ENCODE measurements at regions not wholly inside any gene's neighbourhood (a gene's known extent, or its start where the extent isn't known, plus 50 kb on each side); places are given as distances from the start of the nearest gene placed in this dataset.

GRCh38 chr2:176976736-176977685, 235.6 kb upstream of the HNRNPA3 start:
- H3K9ac ChIP-seq (ENCODE audit: low read depth in 1 of 2, low read length in 2 of 2) = no peak overlapping the region
- TF ChIP-seq EGR1 (IDR thresholded peaks at IDR 0.05; ENCODE audit: low read depth in 2 of 2) (no peak), TAF1 (conservative IDR thresholded peaks at IDR 0.05) (no peak), HNF4G (IDR thresholded peaks at IDR 0.05) (no peak), YY1 (IDR thresholded peaks at IDR 0.05) (no peak), NR2F2 (IDR thresholded peaks at IDR 0.05) (no peak), CTCF (IDR thresholded peaks at IDR 0.05; ENCODE audit: low read depth, low read length, missing input control) (no peak), HNF4A (conservative IDR thresholded peaks at IDR 0.05) (no peak), MAX (IDR thresholded peaks at IDR 0.05) (no peak), RAD21 (IDR thresholded peaks at IDR 0.05) (no peak), SP1 (IDR thresholded peaks at IDR 0.05) (no peak), RXRA (IDR thresholded peaks at IDR 0.05) (no peak), FOXA2 (IDR thresholded peaks at IDR 0.05) (no peak), ATF3 (IDR thresholded peaks at IDR 0.05) (no peak), FOXA1 (IDR thresholded peaks at IDR 0.05) (no peak), ZBTB33 (IDR thresholded peaks at IDR 0.05) (no peak), GABPA (IDR thresholded peaks at IDR 0.05 in 1 of 2, conservative IDR thresholded peaks at IDR 0.05 in 1 of 2) (no peak), REST (IDR thresholded peaks at IDR 0.05) (no peak), JUND (IDR thresholded peaks at IDR 0.05) (no peak)
- no peak overlapping the region for H3K27ac ChIP-seq (ENCODE audit: low read depth in 1 of 2, low read length in 2 of 2)
- DNase-seq (ENCODE audit: low spot score) = no peak
- peaks cover 0 to 2% (median 0%) of the 10 kb centered on the region in 4 donors for H3K27me3 ChIP-seq (ENCODE audit: control insufficient read depth in 4 of 4, insufficient read depth in 4 of 4, low read length in 3 of 4)
- H3K36me3 ChIP-seq (ENCODE audit: control insufficient read depth in 4 of 4, insufficient read depth in 3 of 4, low read depth in 1 of 4, low read length in 3 of 4) = no peaks in the 10 kb centered on the region
- no peak overlapping the region for H3K4me3 ChIP-seq (ENCODE audit: low read depth in 1 of 3, low read length in 3 of 3)
- no peaks in the 10 kb centered on the region for H3K4me1 ChIP-seq (ENCODE audit: control insufficient read depth in 4 of 4, insufficient read depth in 4 of 4, low read length in 3 of 4)
- WGBS = 62% methylated on average over 9 of the region's 9 CpGs
- no peaks in the 10 kb centered on the region for H3K9me3 ChIP-seq (ENCODE audit: control insufficient read depth in 4 of 4, low read length in 3 of 4)
